ENCODE measurements at regions not wholly inside any gene's neighbourhood (a gene's known extent, or its start where the extent isn't known, plus 50 kb on each side); places are given as distances from the start of the nearest gene placed in this dataset.
"Not testable (repeated sequence)": the region's sequence is repeated elsewhere in the genome, so short reads cannot be mapped to it uniquely, and the experiment has no call there.

GRCh38 chr2:16454621-16455020 lies 211.0 kb downstream of the CYRIA start:
- no peak for DNase-seq

GRCh38 chr2:16452123-16452522 lies 213.5 kb downstream of the CYRIA start:
- DNase-seq = no peak

GRCh38 chr2:16446706-16447105 lies 218.9 kb downstream of the CYRIA start:
- DNase-seq = no peak

GRCh38 chr2:16442971-16443370 lies 222.7 kb downstream of the CYRIA start:
- no peak for DNase-seq

- no peak for DNase-seq
Measured at GRCh38 chr2:16441431-16441830, 224.2 kb downstream of the CYRIA start.

- no peak for DNase-seq
Measured at GRCh38 chr2:16440898-16441297, 224.7 kb downstream of the CYRIA start.

- DNase-seq = no peak
Measured at GRCh38 chr2:16438613-16439321, 226.9 kb downstream of the CYRIA start.

GRCh38 chr2:16437189-16437588 lies 228.4 kb downstream of the CYRIA start:
- DNase-seq = no peak

GRCh38 chr2:16434393-16434792 lies 231.2 kb downstream of the CYRIA start:
- no peak for DNase-seq

- no peak for DNase-seq
Measured at GRCh38 chr2:16430846-16431245, 234.8 kb downstream of the CYRIA start.

- no peak for DNase-seq
Measured at GRCh38 chr2:16429431-16430145, 236.0 kb downstream of the CYRIA start.

GRCh38 chr2:16429002-16429401 lies 236.6 kb downstream of the CYRIA start:
- no peak for DNase-seq

GRCh38 chr2:16425462-16426336 lies 239.9 kb downstream of the CYRIA start:
- peak; percentile 24 for DNase-seq

- DNase-seq = no peak
Measured at GRCh38 chr2:16420421-16420820, 245.2 kb downstream of the CYRIA start.

GRCh38 chr2:16417726-16418125 lies 247.9 kb downstream of the CYRIA start:
- no peak for DNase-seq

GRCh38 chr2:16416651-16417050 lies 249.0 kb downstream of the CYRIA start:
- no peak for DNase-seq

GRCh38 chr2:16415861-16416260 lies 249.8 kb downstream of the CYRIA start:
- not testable (repeated sequence) for DNase-seq

GRCh38 chr2:16413947-16414346 lies 251.7 kb downstream of the CYRIA start:
- no peak for DNase-seq

GRCh38 chr2:16413285-16413684 lies 252.3 kb downstream of the CYRIA start:
- no peak for DNase-seq

GRCh38 chr2:16412321-16413030 lies 253.2 kb downstream of the CYRIA start:
- DNase-seq = no peak

- no peak for DNase-seq
Measured at GRCh38 chr2:16411788-16412187, 253.8 kb downstream of the CYRIA start.

GRCh38 chr2:16409849-16410248 lies 255.8 kb downstream of the CYRIA start:
- no peak for DNase-seq

GRCh38 chr2:16409006-16409390 lies 256.6 kb downstream of the CYRIA start:
- no peak for DNase-seq

All from NCI-H1048 (cell line).